ENCODE measurements at regions not wholly inside any gene's neighbourhood (a gene's known extent, or its start where the extent isn't known, plus 50 kb on each side); places are given as distances from the start of the nearest gene placed in this dataset.
"Not testable (repeated sequence)": the region's sequence is repeated elsewhere in the genome, so short reads cannot be mapped to it uniquely, and the experiment has no call there.

- DNase-seq: no peak
Observed at GRCh38 chr2:72003796-72004195, 143.9 kb downstream of the CYP26B1 start.

GRCh38 chr2:72003124-72003523 lies 144.5 kb downstream of the CYP26B1 start:
- no peak for DNase-seq

GRCh38 chr2:72001937-72002690 lies 145.5 kb downstream of the CYP26B1 start:
- no peak for DNase-seq

- no peak for DNase-seq
Observed at GRCh38 chr2:72000110-72000509, 147.6 kb downstream of the CYP26B1 start.

DNA sequence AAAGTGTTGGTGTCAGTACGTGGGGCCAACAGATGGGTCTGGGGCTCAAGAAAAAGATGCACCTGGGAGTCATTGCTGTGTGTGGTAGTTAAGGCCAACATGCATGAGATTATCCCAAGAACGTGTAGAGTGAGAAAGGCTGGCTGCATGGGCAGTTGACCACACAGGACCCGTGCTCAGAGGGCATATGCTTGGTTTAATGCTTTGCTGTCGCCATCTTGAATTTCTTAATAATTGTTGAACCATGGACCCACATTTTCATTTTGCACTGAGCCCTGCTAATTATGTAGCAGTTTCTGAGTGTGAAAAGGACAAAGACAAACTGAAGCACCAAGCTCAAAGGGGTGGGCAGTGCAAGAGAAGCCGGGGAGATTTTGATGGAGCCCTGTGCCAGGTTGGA lies 148.1 kb downstream of the CYP26B1 start:
- DNase-seq: no peak

GRCh38 chr2:71997843-71998242 lies 149.8 kb downstream of the CYP26B1 start:
- DNase-seq: no peak

GRCh38 chr2:71995067-71995665 lies 152.5 kb downstream of the CYP26B1 start:
- no peak for DNase-seq

DNA sequence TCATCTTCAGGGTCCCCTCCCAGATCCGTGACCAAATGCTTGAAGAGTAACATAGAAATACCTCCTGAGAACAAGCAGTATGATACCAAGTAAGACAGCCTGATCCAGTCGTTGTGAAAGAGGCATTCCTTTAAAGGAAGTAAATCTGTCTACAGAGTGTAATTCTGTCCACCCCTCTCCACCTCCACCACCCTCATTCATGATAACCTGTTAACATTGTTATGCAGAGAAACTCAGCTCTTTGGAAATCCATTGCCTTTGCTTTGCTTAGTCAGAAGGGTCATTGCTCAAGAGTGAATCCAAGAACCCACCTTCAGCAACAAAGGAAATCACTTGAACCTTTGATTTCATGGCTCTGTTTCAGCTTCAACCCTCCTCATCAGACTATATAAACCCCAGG lies 155.6 kb downstream of the CYP26B1 start:
- no peak for DNase-seq

GRCh38 chr2:71991397-71991796 lies 156.3 kb downstream of the CYP26B1 start:
- no peak for DNase-seq

- no peak for DNase-seq
Observed at GRCh38 chr2:71990826-71991225, 156.8 kb downstream of the CYP26B1 start.

DNA sequence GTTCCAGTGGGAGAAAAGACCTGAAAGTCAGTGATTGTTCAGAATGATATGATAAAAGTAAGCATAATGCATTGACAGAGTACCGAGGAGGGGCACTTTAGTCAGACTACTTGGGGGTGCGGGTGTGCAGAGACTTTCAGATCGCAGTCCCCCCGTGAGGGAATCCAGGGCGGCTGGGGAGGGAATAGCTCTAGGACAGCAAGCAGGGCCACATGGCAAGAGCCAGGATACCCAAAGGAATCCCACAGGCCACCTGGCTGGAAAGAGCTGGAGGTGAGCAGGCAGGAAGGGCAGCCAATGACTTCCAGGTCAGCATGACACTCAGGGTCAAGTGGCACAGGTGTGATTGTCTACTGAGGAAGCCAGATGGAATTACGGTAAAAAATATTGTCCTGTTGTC lies 157.5 kb downstream of the CYP26B1 start:
- no peak for DNase-seq

- no peak for DNase-seq
Observed at GRCh38 chr2:71989671-71990070, 158.0 kb downstream of the CYP26B1 start.

DNA sequence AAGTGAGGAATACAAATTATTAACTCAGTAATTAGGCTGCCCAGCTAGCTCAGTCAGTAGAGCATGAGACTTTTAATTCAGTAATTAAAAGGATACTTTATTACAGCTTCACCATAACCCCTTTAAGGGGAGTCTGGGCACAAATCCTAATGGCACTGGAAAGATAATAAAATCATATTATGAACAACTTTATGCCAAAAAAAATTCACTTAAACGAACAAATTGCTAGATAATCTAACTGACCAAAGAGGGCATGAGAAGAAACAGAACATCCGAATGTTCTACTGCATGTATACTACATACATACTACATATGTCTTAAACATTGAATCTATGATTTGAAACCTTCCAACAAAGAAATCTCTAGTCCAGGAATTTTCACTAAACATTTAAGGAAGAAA lies 159.5 kb downstream of the CYP26B1 start:
- DNase-seq: no peak

GRCh38 chr2:71976685-71977084 lies 171.0 kb downstream of the CYP26B1 start:
- no peak for DNase-seq

DNA sequence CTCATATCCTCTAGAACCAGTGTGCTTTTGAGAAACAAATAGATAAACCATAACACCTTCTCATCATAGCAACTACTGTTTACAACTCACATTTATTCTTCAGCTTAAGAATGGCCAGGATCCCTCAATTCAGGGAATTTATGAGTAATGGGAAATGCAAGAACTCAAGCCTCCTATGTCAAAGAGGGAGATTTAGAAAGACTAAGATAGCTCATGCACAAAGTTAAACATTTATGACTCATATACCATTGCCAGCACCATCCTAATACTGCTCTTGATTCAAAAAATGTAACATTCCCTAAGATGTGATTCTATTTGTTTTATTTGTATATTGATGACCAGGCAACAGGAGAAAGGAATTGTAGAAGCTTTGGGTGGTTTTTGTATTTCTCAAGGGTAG lies 172.8 kb downstream of the CYP26B1 start:
- no peak for DNase-seq

- DNase-seq: no peak
Observed at GRCh38 chr2:71971493-71971892, 176.2 kb downstream of the CYP26B1 start.

- DNase-seq: no peak
Observed at GRCh38 chr2:71965530-71965929, 182.1 kb downstream of the CYP26B1 start.

DNA sequence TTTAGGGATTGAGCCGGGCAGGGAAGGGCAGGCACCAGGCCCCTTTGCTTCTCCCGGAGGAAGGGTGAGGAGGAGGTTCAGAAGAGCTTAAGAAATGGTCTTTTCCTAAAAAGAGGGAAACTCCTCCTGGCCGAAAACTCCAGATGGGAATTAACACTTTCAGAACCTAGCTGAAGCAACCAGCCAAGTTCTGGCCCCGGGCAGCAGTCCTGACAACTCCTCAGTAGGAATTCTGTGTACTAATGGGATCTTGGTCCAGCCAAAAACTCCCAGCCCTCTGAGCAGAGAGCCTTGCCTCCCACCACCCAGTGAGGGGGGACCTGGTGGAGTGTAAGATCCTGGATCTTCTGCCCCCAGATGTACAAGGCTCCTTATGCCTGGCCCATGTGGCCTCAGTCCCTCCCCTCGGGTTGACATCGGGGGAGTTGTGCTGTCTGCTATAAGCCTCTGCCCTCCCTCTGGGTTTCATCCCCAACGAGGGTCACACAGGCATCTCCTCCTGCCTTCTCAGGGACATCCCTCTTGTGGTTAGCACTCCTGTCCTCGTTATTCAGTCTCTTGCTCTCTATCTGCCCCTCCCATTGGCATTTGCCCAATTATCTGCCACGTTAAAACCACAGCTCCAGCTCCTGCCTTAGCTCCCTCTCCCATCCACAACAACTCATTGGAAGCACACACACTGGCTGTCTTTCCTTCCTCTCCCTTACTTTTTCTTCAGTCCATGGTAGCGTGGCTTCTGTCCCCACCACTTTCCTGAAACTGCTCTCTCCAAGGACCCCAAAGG lies 184.6 kb downstream of the CYP26B1 start:
- no peak for DNase-seq

DNA sequence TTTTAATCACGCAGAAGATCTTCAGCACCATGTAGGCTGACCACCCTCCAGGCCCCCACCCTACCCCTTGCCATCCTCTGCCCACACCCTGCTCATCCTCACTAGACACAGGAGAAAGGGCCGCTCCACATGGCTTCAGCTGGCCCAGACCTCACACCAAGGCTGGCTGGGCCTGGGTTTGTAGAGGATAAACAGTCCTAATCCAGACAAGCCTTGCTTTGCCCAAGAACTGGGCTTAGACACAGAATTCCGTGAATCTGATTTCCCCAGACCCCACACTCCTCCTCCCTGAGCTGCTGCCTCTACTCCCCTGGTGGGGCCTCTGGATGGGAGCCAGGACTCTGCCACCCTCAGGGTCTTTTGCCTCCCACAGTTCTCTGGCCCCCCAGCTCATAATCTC lies 185.3 kb downstream of the CYP26B1 start:
- DNase-seq: no peak

- DNase-seq: no peak
Observed at GRCh38 chr2:71961289-71962027, 186.2 kb downstream of the CYP26B1 start.

DNA sequence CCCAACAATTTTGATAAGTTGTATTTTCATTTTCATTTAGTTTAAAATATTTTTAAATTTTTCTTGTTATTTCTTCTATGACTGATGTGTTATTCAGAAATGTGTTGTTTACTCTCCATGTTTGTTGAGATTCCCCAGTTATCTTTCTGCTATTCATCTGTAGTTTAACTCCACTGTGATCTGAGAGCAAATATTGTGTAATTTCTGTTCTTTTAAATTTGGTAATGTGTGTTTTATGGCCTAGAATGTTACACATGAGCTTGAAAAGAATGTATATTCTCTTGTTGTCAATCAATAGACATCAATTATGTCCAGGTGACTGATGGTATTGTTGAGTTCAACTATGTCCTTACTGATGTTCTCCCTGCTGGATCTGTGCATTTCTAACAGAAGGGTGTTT lies 188.2 kb downstream of the CYP26B1 start:
- DNase-seq: no peak

DNA sequence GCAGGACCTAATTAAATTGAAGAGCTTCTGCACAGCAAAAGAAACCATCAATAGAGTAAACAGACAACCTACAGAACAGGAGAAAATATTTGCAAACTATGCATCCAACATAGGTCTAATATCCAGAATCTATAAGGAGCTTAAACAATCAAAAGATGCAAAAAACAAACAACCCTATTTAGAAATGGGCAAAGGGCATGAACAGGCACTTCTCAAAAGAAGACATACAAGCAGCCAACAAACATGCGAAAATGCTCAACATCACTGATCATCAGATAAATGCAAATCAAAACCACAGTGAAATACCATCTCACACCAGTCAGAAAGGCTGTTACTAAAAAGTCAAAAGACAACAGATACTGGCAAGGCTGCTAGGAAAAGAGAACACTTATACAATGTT lies 189.2 kb downstream of the CYP26B1 start:
- DNase-seq: not testable (repeated sequence)

GRCh38 chr2:71952572-71953188 lies 195.0 kb downstream of the CYP26B1 start:
- DNase-seq: no peak
